Left lung (tissue), 4 donors: ENCODE measurements at regions not wholly inside any gene's neighbourhood (a gene's known extent, or its start where the extent isn't known, plus 50 kb on each side); places are given as distances from the start of the nearest gene placed in this dataset.

Source experiments
- ATAC-seq: fragments of 200-7000 bp; cut with Tn5 transposase; one replicate; pipeline ENCODE4 v1.9.1; 2020; ENCODE audit warnings: moderate library complexity
- DNase-seq, 4 donors: peaks; one replicate each; pipeline ENCODE4 v3.0.0-alpha.2; 2013 to 2020
- H3K27ac ChIP-seq, 2 donors: fragments of 200-600 bp; sonication (generic) in 1 of 2; one replicate each; pipeline versions ENCODE4 v1.5.0 to v1.8.0; 2020 to 2021
- H3K27me3 ChIP-seq, 2 donors: fragments of 200-600 bp; sonication (generic) in 1 of 2; one replicate each; pipeline versions ENCODE4 v1.5.0 to v1.8.0; 2020 to 2021
- H3K36me3 ChIP-seq, 2 donors: fragments of 200-600 bp; sonication (generic) in 1 of 2; one replicate each; pipeline versions ENCODE4 v1.5.0 to v1.8.0; 2020 to 2021
- H3K4me1 ChIP-seq, 2 donors: fragments of 200-600 bp; one replicate each; pipeline ENCODE4 v1.8.0; 2021
- H3K4me3 ChIP-seq, 2 donors: fragments of 200-600 bp; sonication (generic) in 1 of 2; one replicate each; pipeline versions ENCODE4 v1.5.0 to v1.8.0; 2020 to 2021; ENCODE audit warnings: mild to moderate bottlenecking in 1 of 2
- H3K9me3 ChIP-seq, 2 donors: fragments of 200-600 bp; sonication (generic) in 1 of 2; one replicate each; pipeline versions ENCODE4 v1.5.0 to v1.8.0; 2020 to 2021
- intact Hi-C, 2 donors: fragments of 100-400 bp; cut with DNase I; formaldehyde crosslinking; loops; one replicate each; pipeline versions ENCODE4 v1.11.2 to v1.14.2; 2022
- TF ChIP-seq, protein P1 (sequence below), 2 donors: fragments of 200-600 bp; sonication (generic) in 1 of 2; IDR thresholded peaks; one replicate each; pipeline versions ENCODE4 v1.5.0 to v1.8.0; 2021; ENCODE audit warnings: antibody characterized with exemption in 2 of 2
- donor health status: DM: no; HTN: yes; CAD: no.
- donor health status: DM: no; HTN: no; CAD: no.

DNA sequence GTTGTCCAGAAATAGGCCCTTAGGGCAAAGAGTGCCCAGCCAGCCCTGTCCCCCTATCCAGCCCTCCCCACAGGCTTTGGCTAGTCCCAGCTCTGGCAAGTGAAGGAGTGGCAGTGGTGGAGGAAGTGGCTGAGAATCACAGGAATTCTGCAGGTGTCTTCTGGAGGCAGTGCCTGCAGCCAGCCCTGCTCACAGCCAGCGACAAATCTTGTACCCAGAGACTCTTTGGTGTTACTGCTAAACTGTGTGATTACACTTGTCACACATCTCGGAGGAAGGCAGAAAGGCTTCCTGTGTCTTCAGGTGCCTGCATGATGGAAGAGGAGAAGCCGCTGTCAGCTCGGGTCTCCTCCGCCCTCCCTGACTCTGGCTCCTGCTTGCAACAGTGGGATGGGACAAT lies 71.6 kb upstream of the GRIK3 start:
- no peak for ATAC-seq
- DNase-seq: no peak
- Histone ChIP-seq H3K4me1 (no peaks in the 10 kb centered on the region), H3K9me3 (no peaks in the 10 kb centered on the region), H3K27me3 (peaks cover 0 to 16% of the 10 kb centered on the region in 2 donors), H3K4me3 (no peak overlapping the region), H3K36me3 (no peaks in the 10 kb centered on the region), H3K27ac (no peak overlapping the region)
- intact Hi-C loops: no loop called here
- TF ChIP-seq, protein P1, sequence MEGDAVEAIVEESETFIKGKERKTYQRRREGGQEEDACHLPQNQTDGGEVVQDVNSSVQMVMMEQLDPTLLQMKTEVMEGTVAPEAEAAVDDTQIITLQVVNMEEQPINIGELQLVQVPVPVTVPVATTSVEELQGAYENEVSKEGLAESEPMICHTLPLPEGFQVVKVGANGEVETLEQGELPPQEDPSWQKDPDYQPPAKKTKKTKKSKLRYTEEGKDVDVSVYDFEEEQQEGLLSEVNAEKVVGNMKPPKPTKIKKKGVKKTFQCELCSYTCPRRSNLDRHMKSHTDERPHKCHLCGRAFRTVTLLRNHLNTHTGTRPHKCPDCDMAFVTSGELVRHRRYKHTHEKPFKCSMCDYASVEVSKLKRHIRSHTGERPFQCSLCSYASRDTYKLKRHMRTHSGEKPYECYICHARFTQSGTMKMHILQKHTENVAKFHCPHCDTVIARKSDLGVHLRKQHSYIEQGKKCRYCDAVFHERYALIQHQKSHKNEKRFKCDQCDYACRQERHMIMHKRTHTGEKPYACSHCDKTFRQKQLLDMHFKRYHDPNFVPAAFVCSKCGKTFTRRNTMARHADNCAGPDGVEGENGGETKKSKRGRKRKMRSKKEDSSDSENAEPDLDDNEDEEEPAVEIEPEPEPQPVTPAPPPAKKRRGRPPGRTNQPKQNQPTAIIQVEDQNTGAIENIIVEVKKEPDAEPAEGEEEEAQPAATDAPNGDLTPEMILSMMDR (IDR thresholded peaks at IDR 0.05): no peak

- no peak overlapping the region for H3K4me3 ChIP-seq
- no peaks in the 10 kb centered on the region for H3K4me1 ChIP-seq
- no peak overlapping the region for H3K27ac ChIP-seq
- ATAC-seq (no peak), DNase-seq (no peak)
- TF ChIP-seq, protein P1 (IDR thresholded peaks at IDR 0.05): no peak
- peaks cover 0 to 19% of the 10 kb centered on the region in 2 donors for H3K27me3 ChIP-seq
- no peaks in the 10 kb centered on the region for H3K36me3 ChIP-seq
- H3K9me3 ChIP-seq: no peaks in the 10 kb centered on the region
- intact Hi-C loops: no loop called here
Observed at GRCh38 chr1:37107153-37107907, 73.0 kb upstream of the GRIK3 start.

GRCh38 chr1:37108596-37109188 lies 74.4 kb upstream of the GRIK3 start:
- Histone ChIP-seq H3K27ac (no peak overlapping the region), H3K9me3 (no peaks in the 10 kb centered on the region), H3K27me3 (peaks cover 0 to 19% of the 10 kb centered on the region in 2 donors), H3K4me3 (no peak overlapping the region), H3K36me3 (no peaks in the 10 kb centered on the region), H3K4me1 (no peaks in the 10 kb centered on the region)
- ATAC-seq (no peak), DNase-seq (no peak)
- TF ChIP-seq, protein P1 (IDR thresholded peaks at IDR 0.05): no peak
- intact Hi-C loops: no loop called here

DNA sequence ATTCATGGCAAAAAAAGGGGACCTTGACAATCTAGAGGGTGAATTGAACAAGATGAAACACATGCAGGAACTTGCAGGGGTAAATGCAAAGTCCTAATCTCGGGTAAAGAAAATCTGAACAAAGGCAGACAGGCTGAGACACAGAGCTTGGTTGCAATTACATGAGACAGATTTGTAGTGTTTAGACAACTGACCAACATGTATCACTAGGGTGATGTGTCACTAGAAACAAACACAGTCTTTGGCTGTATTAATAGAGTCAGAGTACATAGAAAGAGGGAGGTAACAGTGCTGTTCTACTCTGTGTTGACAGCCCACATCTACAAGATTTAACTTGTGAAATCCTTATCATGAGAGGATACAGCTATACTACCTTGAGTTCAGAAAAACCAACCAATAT lies 78.1 kb upstream of the GRIK3 start:
- H3K9me3 ChIP-seq: no peaks in the 10 kb centered on the region
- H3K36me3 ChIP-seq: no peaks in the 10 kb centered on the region
- no peak for DNase-seq
- H3K4me3 ChIP-seq: no peak overlapping the region
- TF ChIP-seq, protein P1 (IDR thresholded peaks at IDR 0.05): no peak
- intact Hi-C loops: no loop called here
- H3K27ac ChIP-seq: no peak overlapping the region
- no peaks in the 10 kb centered on the region for H3K4me1 ChIP-seq
- ATAC-seq: no peak
- peaks cover 0 to 19% of the 10 kb centered on the region in 2 donors for H3K27me3 ChIP-seq

- Histone ChIP-seq H3K4me1 (no peaks in the 10 kb centered on the region), H3K27ac (no peak overlapping the region), H3K36me3 (no peaks in the 10 kb centered on the region), H3K9me3 (no peaks in the 10 kb centered on the region), H3K27me3 (peaks cover 0 to 19% of the 10 kb centered on the region in 2 donors), H3K4me3 (no peak overlapping the region)
- ATAC-seq: no peak
- TF ChIP-seq, protein P1 (IDR thresholded peaks at IDR 0.05): no peak
- intact Hi-C loops: no loop called here
- DNase-seq: no peak
Observed at GRCh38 chr1:37113285-37113997, 79.1 kb upstream of the GRIK3 start.
